ENCODE measurements at regions not wholly inside any gene's neighbourhood (a gene's known extent, or its start where the extent isn't known, plus 50 kb on each side); places are given as distances from the start of the nearest gene placed in this dataset.
A peak's percentile ranks its signal among the peaks of the same experiment; 100 is the strongest.
"Not testable (repeated sequence)": the region's sequence is repeated elsewhere in the genome, so short reads cannot be mapped to it uniquely, and the experiment has no call there.

GRCh38 chr2:48205137-48205798, 109.2 kb upstream of the FOXN2 start:
- peaks cover 26% of the 10 kb centered on the region for H3K4me1 ChIP-seq
- no peaks in the 10 kb centered on the region for H3K27me3 ChIP-seq (ENCODE audit: low read depth)
- H3K36me3 ChIP-seq: no peaks in the 10 kb centered on the region
- ATAC-seq (no peak), DNase-seq (no peak)
- intact Hi-C loops (cut with DNase I): no loop called here
- H3K27ac ChIP-seq: no peak overlapping the region
- TF ChIP-seq, protein P1, sequence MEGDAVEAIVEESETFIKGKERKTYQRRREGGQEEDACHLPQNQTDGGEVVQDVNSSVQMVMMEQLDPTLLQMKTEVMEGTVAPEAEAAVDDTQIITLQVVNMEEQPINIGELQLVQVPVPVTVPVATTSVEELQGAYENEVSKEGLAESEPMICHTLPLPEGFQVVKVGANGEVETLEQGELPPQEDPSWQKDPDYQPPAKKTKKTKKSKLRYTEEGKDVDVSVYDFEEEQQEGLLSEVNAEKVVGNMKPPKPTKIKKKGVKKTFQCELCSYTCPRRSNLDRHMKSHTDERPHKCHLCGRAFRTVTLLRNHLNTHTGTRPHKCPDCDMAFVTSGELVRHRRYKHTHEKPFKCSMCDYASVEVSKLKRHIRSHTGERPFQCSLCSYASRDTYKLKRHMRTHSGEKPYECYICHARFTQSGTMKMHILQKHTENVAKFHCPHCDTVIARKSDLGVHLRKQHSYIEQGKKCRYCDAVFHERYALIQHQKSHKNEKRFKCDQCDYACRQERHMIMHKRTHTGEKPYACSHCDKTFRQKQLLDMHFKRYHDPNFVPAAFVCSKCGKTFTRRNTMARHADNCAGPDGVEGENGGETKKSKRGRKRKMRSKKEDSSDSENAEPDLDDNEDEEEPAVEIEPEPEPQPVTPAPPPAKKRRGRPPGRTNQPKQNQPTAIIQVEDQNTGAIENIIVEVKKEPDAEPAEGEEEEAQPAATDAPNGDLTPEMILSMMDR (IDR thresholded peaks at IDR 0.05): no peak
- no peaks in the 10 kb centered on the region for H3K9me3 ChIP-seq
- no peak overlapping the region for H3K4me3 ChIP-seq

DNA sequence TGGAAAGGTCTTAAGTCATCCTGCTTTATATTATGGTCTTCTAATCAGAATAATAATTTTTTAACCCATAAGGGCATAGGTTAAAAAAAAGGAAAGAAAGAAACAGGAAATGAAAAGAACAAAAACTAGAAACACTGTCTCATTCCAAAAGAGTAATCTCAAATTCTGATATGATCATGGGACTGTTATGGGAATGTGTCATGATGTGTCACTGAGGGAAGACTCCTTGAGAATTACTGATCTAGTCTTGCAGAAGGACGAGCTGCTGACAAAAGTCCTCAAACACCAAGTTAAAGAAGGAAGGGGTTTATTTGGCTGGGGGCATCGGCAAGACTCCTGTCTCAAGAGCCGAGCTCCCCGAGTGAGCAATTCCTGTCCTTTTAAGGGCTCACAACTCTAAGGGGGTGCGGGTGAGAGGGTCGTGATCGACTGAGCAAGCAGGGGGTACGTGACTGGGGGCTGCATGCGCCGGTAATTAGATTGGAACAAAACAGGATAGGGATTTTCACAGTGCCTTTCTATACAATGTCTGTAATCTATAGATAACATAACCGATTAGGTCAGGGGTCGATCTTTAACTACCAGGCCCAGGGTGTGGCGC, 108.3 kb upstream of the FOXN2 start:
- intact Hi-C loops (cut with DNase I): not testable (repeated sequence)
- peaks cover 26% of the 10 kb centered on the region for H3K4me1 ChIP-seq

DNA sequence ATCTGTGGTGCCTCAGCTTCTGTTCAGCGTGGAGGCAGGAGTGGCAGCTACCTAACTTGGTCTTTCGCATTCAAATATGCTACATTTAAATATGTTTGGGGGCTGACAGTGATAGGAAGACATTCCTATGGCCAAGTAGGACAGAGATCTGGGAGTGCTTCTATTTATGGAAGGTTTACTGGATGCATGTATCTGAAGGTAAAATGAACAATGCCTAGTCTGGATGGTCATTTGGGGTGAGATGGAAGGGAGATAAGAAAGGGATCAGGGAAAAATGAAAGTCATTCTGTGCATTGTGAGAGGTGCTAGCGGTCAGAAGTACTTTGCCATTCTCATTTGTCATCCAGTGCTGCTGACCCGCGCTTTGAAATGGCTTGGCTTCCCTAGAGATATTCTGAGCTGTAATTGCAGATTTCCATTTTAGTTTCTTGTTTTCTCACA, 107.3 kb upstream of the FOXN2 start:
- no peak for DNase-seq
- peaks cover 26% of the 10 kb centered on the region for H3K4me1 ChIP-seq
- no peak for ATAC-seq
- H3K27me3 ChIP-seq (ENCODE audit: low read depth): no peaks in the 10 kb centered on the region
- H3K4me3 ChIP-seq: no peak overlapping the region
- H3K36me3 ChIP-seq: no peaks in the 10 kb centered on the region
- no peaks in the 10 kb centered on the region for H3K9me3 ChIP-seq
- no peak overlapping the region for H3K27ac ChIP-seq
- intact Hi-C loops (cut with DNase I): no loop called here
- TF ChIP-seq, protein P1 (IDR thresholded peaks at IDR 0.05): no peak

More for the DNA sequence above, 108.3 kb upstream of the FOXN2 start:
- not testable (repeated sequence) for ATAC-seq; H3K4me3 ChIP-seq; H3K9me3 ChIP-seq; H3K36me3 ChIP-seq; H3K27ac ChIP-seq; DNase-seq; H3K27me3 ChIP-seq (ENCODE audit: low read depth)

DNA sequence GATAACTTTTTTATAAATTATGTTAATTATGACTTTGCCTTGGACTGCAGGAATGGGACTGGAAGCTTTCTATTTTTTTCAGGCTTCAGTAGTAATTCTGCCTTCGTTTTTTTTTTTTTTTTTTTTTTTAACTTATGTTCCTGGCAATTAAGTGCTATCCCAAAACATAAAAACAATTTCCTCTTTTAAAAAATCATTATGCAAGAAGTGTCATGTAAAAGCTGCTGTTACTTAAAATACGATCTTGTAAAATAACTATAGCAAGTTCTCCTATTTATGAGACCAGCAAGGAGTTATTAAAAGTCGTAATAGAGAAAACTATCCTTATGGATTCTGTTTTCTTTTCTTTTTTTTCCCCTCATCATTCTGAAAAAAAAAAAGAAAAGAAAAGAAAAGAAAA, 106.6 kb upstream of the FOXN2 start:
- Histone ChIP-seq H3K4me3 (no peak overlapping the region), H3K9me3 (no peaks in the 10 kb centered on the region), H3K4me1 (peaks cover 26% of the 10 kb centered on the region), H3K27me3 (ENCODE audit: low read depth) (no peaks in the 10 kb centered on the region), H3K27ac (no peak overlapping the region), H3K36me3 (no peaks in the 10 kb centered on the region)
- ATAC-seq: no peak
- TF ChIP-seq, protein P1 (IDR thresholded peaks at IDR 0.05): no peak
- no peak for DNase-seq
- intact Hi-C loops (cut with DNase I): no loop called here

DNA sequence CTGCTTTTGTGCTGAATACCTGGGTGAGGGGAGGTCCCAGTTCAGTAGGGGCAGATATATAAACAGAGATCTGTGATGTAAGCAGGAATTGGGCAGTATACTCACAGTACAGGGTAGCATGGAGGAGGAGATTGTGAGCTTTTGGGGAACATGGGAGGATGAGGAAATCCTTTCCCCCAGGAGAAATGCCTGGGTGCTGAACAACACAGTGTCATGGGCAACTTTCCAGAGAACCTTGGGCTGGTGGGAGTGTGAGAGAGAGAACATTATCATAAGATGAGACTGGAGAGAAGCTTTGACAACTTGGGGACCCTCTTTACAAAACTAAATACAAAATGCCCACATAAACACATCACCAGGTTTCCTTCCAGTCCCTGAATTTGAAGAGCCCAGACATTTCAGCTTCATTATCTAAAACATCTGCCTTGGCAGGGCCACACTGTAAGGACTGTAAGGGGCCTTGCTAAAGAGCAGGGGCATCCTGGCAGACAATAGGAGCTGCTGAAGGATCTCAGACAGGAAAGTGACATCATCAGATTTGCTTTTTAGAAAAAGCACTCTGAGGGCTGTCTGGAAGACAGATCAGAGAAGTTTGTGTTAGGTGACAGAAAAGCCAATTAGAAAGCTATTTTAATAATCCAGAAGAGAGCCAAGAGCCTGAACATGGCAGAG, 105.1 kb upstream of the FOXN2 start:
- H3K36me3 ChIP-seq: no peaks in the 10 kb centered on the region
- H3K4me3 ChIP-seq: no peak overlapping the region
- H3K27me3 ChIP-seq (ENCODE audit: low read depth): no peaks in the 10 kb centered on the region
- TF ChIP-seq, protein P1 (IDR thresholded peaks at IDR 0.05): no peak
- intact Hi-C loops (cut with DNase I): no loop called here
- ATAC-seq (peak in 1 of 2 donors; percentile 43), DNase-seq (no peak)
- H3K27ac ChIP-seq: no peak overlapping the region
- peaks cover 26% of the 10 kb centered on the region for H3K4me1 ChIP-seq
- H3K9me3 ChIP-seq: no peaks in the 10 kb centered on the region

- H3K9me3 ChIP-seq: no peaks in the 10 kb centered on the region
- no peak overlapping the region for H3K4me3 ChIP-seq
- no peaks in the 10 kb centered on the region for H3K27me3 ChIP-seq (ENCODE audit: low read depth)
- H3K36me3 ChIP-seq: no peaks in the 10 kb centered on the region
- DNase-seq: no peak
- TF ChIP-seq, protein P1 (IDR thresholded peaks at IDR 0.05): no peak
- H3K4me1 ChIP-seq: peaks cover 26% of the 10 kb centered on the region
- intact Hi-C loops (cut with DNase I): no loop called here
- no peak for ATAC-seq
- no peak overlapping the region for H3K27ac ChIP-seq
Observed at GRCh38 chr2:48210189-48210588, 104.3 kb upstream of the FOXN2 start.
